ENCODE measurements at regions not wholly inside any gene's neighbourhood (a gene's known extent, or its start where the extent isn't known, plus 50 kb on each side); places are given as distances from the start of the nearest gene placed in this dataset.

DNA sequence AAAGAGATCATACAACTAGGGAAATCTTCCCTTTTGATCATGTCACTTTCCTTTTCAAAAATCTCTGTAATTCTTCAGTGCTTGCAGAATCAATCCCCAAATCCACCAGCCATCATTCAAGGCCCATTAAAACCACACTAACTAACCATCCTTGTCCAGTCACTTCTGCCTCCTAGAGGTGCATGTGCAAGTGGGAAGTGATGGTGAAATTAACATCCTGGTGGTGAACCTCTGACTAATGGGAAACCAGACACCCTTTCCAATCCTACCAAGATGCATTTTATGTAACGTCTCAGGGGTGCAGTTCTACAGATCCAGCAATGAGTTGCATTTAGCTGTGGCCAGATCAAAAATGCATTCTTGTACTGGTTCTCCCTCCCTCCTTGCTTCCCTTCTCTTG is 341.8 kb downstream of the RAPGEF2 start:
- Histone ChIP-seq H2BK12ac (ENCODE audit: low read depth, low read length) (no peak overlapping the region), H2BK5ac (ENCODE audit: low read depth, low read length) (no peak overlapping the region), H3K23me2 (ENCODE audit: low read depth, low read length) (no peaks in the 10 kb centered on the region), H3K79me1 (ENCODE audit: low read depth, low read length) (no peaks in the 10 kb centered on the region), H3K4me1 (replicated peaks in 1 of 4; ENCODE audit: control insufficient read depth in 3 of 4, insufficient read depth in 4 of 4, low read length in 3 of 4) (peaks cover 0 to 3% (median 0%) of the 10 kb centered on the region in 4 experiments; a peak in 1 of 7 replicates), H2BK20ac (ENCODE audit: low read length) (no peak overlapping the region), H3K4me3 (ENCODE audit: extremely low read depth in 1 of 4, insufficient read depth in 2 of 4, low read depth in 3 of 4, low read length in 4 of 4) (no peak overlapping the region), H3K27me3 (replicated peaks in 1 of 4; ENCODE audit: control insufficient read depth in 3 of 4, extremely low read depth in 1 of 4, insufficient read depth in 3 of 4, low read length in 3 of 4) (no peaks in the 10 kb centered on the region), H3K79me2 (ENCODE audit: control insufficient read depth in 1 of 2, insufficient read depth in 2 of 2, low read length in 2 of 2) (no peaks in the 10 kb centered on the region), H3K4ac (replicated peaks; ENCODE audit: insufficient read length, low read depth, low read length) (no peak overlapping the region), H3K18ac (ENCODE audit: extremely low read depth, low read length) (no peak overlapping the region), H2AK5ac (ENCODE audit: low read depth, low read length) (no peak overlapping the region), H3K9me3 (ENCODE audit: insufficient read depth in 2 of 2, low read depth in 1 of 2, low read length in 1 of 2) (no peaks in the 10 kb centered on the region), H3K23ac (ENCODE audit: insufficient read length) (no peak overlapping the region), H2AFZ (ENCODE audit: low read length) (no peak overlapping the region), H3K56ac (replicated peaks; ENCODE audit: insufficient read length, low read depth, low read length) (no peak overlapping the region), H4K5ac (ENCODE audit: insufficient read length, low read depth, low read length) (no peak overlapping the region), H3K4me2 (ENCODE audit: insufficient read depth in 1 of 2, low read depth in 2 of 2, low read length in 2 of 2) (no peak overlapping the region), H2BK15ac (ENCODE audit: low read length) (no peak overlapping the region), H4K20me1 (replicated peaks in 1 of 2; ENCODE audit: control insufficient read depth in 1 of 2, insufficient read depth in 2 of 2, low read length in 2 of 2) (no peaks in the 10 kb centered on the region), H4K91ac (replicated peaks; ENCODE audit: insufficient read length, low read length) (no peak overlapping the region), H3K14ac (ENCODE audit: insufficient read length) (no peak overlapping the region), H2BK120ac (replicated peaks; ENCODE audit: low read depth, low read length) (no peak overlapping the region), H3K9ac (replicated peaks in 1 of 4; ENCODE audit: extremely low read depth in 1 of 4, low read depth in 3 of 4, low read length in 3 of 4) (no peak overlapping the region), H4K8ac (ENCODE audit: extremely low read depth, insufficient read depth, low read length) (no peak overlapping the region), H3K27ac (ENCODE audit: low read depth, low read length) (no peak overlapping the region), H3K36me3 (ENCODE audit: control insufficient read depth in 2 of 4, insufficient read depth in 4 of 4, low read length in 3 of 4) (no peaks in the 10 kb centered on the region)
- ChIA-PET CTCF (ENCODE audit: partially characterized antibody) (interaction anchor here (1.1 to 2.2 kb wide), 3 partner anchors 16 to 99 kb away, joined by 3 to 6 read pairs (median 4); no protein-coding TSS in a partner anchor), POLR2A (ENCODE audit: partially characterized antibody) (no interaction called here)
- FAIRE-seq = no peak
- WGBS, 2 experiments (ENCODE audit: extremely low coverage in 1 of 2, insufficient coverage in 1 of 2, insufficient read length in 1 of 2, insufficient replicate concordance in 2 of 2, low coverage in 1 of 2, low lambda C conversion rate in 2 of 2, missing lambda C conversion rate in 1 of 2) = 71% methylated on average over 1 of the region's 1 CpG; no CpG with 5 or more reads in 1 of the 2 experiments
- no peak for DNase-seq (ENCODE audit: low read depth in 1 of 2, low spot score in 2 of 2)
- TF ChIP-seq RAD21 (IDR thresholded peaks at IDR 0.05 in 1 of 2, conservative IDR thresholded peaks at IDR 0.05 in 1 of 2; ENCODE audit: low read depth in 2 of 2, low read length in 2 of 2) = peak; percentile 15 to 45; a peak in 2 of 4 replicates
- TF ChIP-seq JUN (IDR thresholded peaks at IDR 0.05; ENCODE audit: low read depth, low read length) = no peak
- peak in 2 of 3 experiments; percentile 20 to 29; a peak in 2 of 4 replicates for TF ChIP-seq CTCF (IDR thresholded peaks at IDR 0.05; ENCODE audit: control extremely low read depth in 1 of 3, insufficient read depth in 1 of 3, low read depth in 1 of 3, low read length in 3 of 3)

All from H1 (cell line).